Hematopoietic multipotent progenitor cell treated with erythropoietin and hydrocortisone succinate and interleukin-3 and kit ligand, for 15 days (in vitro differentiated cells): ENCODE measurements at regions not wholly inside any gene's neighbourhood (a gene's known extent, or its start where the extent isn't known, plus 50 kb on each side); places are given as distances from the start of the nearest gene placed in this dataset.

Experiments
- DNase-seq: peaks from one replicate; pipeline ENCODE4 v3.0.0-alpha.2; 2015; ENCODE audit warnings: low spot score

DNA sequence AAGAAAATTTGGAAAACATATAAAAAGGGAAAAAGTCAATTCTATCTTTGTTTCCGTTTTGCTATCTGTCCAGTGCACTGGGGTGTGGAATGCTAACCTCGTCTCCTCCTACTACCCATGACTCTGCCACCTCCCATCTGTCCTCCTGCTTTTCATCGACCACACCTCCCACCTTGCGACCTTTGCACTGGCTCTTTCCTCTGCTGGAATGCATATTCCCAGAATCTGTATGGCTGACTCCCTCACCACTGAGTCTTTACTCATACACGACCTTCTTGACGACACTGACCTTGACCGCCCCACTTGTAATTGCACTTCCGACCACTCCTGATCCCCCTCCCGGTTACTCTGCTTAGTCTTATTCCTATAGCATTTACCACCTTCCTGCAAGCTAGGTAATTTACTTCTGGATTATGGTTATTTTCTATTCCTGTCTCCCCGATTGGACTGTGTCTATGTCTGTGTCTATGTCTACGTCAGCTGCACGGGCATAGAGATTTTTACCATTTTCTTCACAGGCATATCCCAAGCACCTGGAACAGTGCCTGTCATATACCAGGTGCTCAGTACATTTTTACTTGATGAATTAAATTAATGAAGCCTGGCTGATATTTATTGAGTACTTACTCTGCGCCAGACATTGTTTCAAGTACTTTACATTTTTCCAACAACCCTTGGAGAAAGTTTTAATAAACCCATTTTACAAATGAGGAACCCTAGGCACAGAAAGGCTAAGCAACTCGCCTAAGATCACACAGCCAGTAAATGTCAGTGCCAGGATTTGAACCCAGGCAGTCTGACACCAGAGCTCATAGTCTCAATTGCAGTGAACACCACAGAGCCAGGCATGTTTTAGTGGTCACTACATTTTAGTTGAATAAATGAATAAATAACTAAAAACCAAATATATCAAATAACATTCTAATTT is 54.0 kb upstream of the SLC22A11 start:
- no peak for DNase-seq

GRCh38 chr11:64502634-64503033 is 53.1 kb upstream of the SLC22A11 start:
- no peak for DNase-seq

- DNase-seq: no peak
These were observed 52.5 kb upstream of the SLC22A11 start for GRCh38 chr11:64503186-64503753.

DNA sequence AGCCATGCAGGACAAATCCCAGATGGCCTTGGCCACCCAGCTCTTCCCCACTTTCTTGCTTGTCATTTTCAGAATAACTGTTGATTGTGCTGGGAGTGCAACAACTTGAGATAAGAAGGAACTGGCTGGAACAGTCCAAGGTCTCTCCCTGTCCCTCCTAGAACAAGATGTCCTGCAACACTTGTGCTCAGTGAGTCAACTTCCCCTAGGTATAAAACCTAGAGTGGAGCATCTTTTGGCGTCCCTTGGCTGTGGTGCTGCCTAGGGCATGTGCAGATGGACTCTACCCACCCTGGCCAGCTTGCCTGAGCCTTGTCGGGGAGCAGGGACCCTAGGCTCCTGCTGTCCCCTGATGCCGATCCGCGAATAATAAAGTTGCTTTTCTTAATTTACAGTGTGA is 50.7 kb upstream of the SLC22A11 start:
- no peak for DNase-seq
